Choroid plexus epithelial cell (primary cell): ENCODE measurements at regions not wholly inside any gene's neighbourhood (a gene's known extent, or its start where the extent isn't known, plus 50 kb on each side); places are given as distances from the start of the nearest gene placed in this dataset.

Source experiments
- DNase-seq: peaks from one replicate; pipeline ENCODE4 v3.0.0-alpha.2; 2010; ENCODE audit warnings: low read depth
- H3K4me3 ChIP-seq: 2 replicates; pipeline ENCODE4 v1.5.1; 2011; ENCODE audit warnings: low read depth, mild to moderate bottlenecking, control low read depth, low read length, moderate library complexity
- TF ChIP-seq, protein P1 (sequence below): conservative IDR thresholded peaks from 2 replicates; pipeline ENCODE4 v1.5.1; 2011; ENCODE audit warnings: low read depth, mild to moderate bottlenecking, control low read depth, inconsistent platforms, low read length, moderate library complexity

DNA sequence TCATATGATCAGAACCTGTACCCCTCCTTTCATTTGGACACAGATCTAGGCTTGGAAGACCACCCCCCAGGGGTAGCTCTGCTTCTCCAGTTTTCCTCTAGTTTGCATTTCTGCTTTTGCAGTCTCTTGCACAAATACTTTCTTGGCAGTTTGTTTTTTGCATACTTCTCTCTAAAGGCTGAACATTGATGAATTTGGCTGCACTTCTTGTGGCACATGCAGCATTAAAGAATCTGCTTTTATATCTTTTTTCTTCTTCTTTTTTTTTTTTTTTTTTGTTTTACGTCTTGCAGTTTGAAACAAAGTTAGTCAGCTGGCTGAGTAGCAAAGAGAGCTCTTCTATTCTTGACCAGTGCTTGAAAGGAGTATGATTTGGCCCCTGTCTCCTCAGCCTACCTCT is 273.0 kb downstream of the GLUD2 start:
- no peak overlapping the region for H3K4me3 ChIP-seq
- TF ChIP-seq, protein P1, sequence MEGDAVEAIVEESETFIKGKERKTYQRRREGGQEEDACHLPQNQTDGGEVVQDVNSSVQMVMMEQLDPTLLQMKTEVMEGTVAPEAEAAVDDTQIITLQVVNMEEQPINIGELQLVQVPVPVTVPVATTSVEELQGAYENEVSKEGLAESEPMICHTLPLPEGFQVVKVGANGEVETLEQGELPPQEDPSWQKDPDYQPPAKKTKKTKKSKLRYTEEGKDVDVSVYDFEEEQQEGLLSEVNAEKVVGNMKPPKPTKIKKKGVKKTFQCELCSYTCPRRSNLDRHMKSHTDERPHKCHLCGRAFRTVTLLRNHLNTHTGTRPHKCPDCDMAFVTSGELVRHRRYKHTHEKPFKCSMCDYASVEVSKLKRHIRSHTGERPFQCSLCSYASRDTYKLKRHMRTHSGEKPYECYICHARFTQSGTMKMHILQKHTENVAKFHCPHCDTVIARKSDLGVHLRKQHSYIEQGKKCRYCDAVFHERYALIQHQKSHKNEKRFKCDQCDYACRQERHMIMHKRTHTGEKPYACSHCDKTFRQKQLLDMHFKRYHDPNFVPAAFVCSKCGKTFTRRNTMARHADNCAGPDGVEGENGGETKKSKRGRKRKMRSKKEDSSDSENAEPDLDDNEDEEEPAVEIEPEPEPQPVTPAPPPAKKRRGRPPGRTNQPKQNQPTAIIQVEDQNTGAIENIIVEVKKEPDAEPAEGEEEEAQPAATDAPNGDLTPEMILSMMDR: no peak
- no peak for DNase-seq

DNA sequence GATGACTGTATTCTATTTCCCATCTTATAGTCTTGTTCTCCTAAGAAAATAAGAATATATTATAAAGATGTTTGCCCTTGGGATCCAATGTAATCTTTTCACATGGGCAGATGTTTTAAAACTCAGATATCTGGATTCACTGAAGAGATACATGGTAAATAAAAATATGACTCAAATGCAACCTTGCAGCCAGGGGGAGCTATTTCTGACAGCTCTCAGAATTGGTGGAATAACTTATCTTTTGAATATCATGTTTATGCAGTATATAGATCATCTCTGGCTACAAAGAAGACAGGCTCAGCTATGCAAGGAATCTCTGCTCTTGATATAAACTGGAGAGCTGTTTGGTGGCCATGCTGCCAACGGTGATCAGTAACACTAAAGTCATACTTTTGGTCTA is 274.7 kb downstream of the GLUD2 start:
- peak; percentile 21 for DNase-seq
- TF ChIP-seq, protein P1: peak; percentile 42
- H3K4me3 ChIP-seq: no peak overlapping the region

DNA sequence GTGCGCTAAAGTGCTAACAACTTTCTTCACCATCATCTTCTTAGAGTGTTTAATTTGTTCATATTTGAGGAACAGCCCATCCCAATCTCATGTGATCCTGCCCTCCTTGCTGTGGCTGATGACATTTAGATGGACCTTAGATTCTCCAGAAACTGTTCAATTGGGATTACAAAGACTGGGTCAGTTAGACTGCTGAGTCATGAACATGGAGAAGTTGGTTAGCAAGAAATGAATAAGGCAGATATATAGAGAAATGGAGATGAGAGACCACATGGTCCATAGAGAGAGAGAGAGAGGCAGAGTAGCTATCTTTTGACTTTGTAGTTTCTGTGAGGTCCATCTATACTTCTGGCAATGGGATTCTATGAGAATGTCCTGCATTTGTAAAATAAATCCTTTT is 275.9 kb downstream of the GLUD2 start:
- no peak overlapping the region for H3K4me3 ChIP-seq
- no peak for DNase-seq
- TF ChIP-seq, protein P1: no peak

DNA sequence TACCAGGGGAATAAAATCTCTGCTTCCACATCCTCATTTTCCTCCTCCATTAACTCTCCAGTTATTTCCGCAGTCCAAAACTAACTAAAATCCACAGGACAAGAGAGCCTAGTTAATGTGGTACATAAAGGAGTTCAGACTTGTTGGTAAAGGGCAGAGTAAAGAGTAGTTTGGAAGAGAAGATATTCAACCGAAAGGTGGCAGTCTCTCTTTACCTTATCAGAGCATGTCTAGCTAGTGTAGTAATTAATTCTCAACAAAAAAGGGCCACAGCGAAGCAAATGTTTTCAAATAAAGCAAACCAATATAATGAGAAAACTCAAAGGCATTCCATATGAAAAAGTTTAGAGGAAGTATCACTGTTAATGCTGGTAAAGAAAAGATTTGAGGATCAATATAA is 286.5 kb downstream of the GLUD2 start:
- DNase-seq: peak; percentile 15
- H3K4me3 ChIP-seq: no peak overlapping the region
- TF ChIP-seq, protein P1: peak; percentile 20

DNA sequence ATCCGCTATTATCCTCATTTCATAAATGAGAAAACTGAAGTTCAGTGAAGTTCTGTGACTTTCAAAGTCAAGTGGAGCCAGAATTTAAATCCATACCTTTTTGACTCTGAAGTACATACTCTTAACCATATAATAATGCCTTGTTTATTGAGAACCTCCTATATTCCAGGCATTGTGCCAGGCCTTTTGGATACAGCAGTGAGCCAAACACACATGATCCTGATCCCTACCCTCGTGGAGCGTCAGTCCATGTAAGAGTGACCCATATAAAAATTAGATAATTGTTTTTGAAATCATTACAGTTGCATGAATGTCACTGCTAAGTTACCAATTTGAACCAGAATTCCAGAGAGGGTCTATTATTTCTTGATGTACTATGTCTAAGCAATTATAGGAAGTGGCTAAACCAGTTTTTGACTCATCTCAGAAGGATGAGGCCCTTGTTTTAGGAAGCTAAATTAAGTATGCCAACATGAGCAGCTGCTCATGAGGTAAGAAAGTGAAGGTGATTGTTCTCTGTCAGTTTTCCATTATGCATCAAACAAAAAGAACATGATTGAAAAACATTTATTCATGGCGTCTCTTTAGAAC is 289.5 kb downstream of the GLUD2 start:
- no peak for DNase-seq
- H3K4me3 ChIP-seq: no peak overlapping the region
- TF ChIP-seq, protein P1: no peak

DNA sequence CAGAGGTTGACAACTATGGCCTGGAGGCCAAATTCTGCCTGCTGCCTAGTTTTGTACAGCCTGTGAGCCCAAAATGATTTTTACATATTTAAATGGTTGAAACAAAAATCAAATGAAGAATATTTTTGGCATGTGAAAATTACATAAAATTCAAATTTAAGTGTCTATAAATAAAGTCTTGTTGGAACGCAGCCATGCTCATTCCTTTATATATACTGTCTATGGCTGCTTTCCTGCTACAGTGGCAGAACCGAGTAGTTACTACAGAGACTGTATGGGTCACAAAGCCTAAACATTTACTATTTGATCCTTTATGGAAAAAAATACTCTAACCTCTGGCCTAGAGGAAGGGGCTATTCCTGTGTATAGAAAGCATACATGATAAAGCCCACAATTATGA is 290.4 kb downstream of the GLUD2 start:
- TF ChIP-seq, protein P1: no peak
- H3K4me3 ChIP-seq: no peak overlapping the region
- DNase-seq: no peak

DNA sequence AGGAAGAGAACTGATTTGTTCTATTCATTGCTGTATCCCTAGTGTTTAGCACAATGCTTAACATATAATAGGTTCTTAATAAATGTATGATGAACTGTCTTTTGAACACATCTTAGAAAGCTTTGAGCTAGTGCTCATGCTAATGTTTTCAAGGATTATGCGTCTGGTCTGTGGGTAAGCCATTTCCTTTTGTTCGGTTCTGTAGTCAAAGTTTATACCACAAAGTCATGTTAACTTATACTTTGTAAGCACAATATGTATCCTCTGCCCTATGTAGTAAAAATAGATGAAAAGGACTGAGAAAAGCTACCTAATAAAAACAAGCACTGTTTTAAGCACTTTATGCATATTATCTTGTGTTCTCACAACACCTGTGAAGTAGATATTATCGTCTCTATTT is 301.9 kb downstream of the GLUD2 start:
- TF ChIP-seq, protein P1: no peak
- DNase-seq: no peak
- no peak overlapping the region for H3K4me3 ChIP-seq
